Peyer's patch (tissue), 4 donors: ENCODE measurements at regions not wholly inside any gene's neighbourhood (a gene's known extent, or its start where the extent isn't known, plus 50 kb on each side); places are given as distances from the start of the nearest gene placed in this dataset.

Experiments
- POLR2A ChIP-seq, 2 donors: fragments of 450-650 bp; IDR thresholded peaks; one replicate each; pipeline ENCODE4 v1.5.1; 2017; ENCODE audit warnings: antibody characterized with exemption in 2 of 2, mild to moderate bottlenecking in 2 of 2, moderate library complexity in 2 of 2
- TF ChIP-seq, protein P1 (sequence below), 6 experiments: fragments of 450-650 bp in 4 of 6; fragments of 200-600 bp in 2 of 6; sonication (generic) in 1 of 6; IDR thresholded peaks; one replicate each; pipeline ENCODE4 v1.5.1; 2017 to 2019; ENCODE audit warnings: antibody characterized with exemption in 6 of 6, mild to moderate bottlenecking in 3 of 6, moderate library complexity in 1 of 6

GRCh38 chr2:16346671-16347070 is 319.0 kb downstream of the CYRIA start:
- TF ChIP-seq, protein P1, sequence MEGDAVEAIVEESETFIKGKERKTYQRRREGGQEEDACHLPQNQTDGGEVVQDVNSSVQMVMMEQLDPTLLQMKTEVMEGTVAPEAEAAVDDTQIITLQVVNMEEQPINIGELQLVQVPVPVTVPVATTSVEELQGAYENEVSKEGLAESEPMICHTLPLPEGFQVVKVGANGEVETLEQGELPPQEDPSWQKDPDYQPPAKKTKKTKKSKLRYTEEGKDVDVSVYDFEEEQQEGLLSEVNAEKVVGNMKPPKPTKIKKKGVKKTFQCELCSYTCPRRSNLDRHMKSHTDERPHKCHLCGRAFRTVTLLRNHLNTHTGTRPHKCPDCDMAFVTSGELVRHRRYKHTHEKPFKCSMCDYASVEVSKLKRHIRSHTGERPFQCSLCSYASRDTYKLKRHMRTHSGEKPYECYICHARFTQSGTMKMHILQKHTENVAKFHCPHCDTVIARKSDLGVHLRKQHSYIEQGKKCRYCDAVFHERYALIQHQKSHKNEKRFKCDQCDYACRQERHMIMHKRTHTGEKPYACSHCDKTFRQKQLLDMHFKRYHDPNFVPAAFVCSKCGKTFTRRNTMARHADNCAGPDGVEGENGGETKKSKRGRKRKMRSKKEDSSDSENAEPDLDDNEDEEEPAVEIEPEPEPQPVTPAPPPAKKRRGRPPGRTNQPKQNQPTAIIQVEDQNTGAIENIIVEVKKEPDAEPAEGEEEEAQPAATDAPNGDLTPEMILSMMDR (IDR thresholded peaks at IDR 0.05), result no peak
- TF ChIP-seq POLR2A (IDR thresholded peaks at IDR 0.05), result no peak
